ENCODE measurements at regions not wholly inside any gene's neighbourhood (a gene's known extent, or its start where the extent isn't known, plus 50 kb on each side); places are given as distances from the start of the nearest gene placed in this dataset.

DNA sequence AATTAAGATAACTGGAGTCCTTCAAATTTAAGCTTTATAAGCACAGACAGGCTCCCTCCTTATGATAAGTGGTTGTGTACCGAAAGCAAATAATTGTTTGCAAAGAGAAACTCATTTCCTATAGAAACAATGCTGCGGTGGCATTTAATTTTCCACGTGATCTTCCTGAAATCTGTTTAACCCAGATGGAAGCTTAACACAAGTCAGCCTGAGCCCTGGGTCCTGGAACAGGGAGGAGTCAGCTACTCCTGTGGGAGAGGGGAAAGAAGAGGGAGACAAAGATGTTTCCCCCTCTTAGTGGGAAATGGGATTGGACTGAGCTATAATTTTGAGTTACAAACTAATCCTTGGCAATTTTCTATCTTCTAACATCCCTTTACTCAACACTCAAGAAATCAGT, 136.5 kb downstream of the ELOVL4 start:
- Histone ChIP-seq H3K27me3 (ENCODE audit: control insufficient read depth, extremely low read depth, insufficient read depth, low read length) (no peaks in the 10 kb centered on the region), H3K4me2 (ENCODE audit: control insufficient read depth, extremely low read depth, insufficient read depth, low read depth, low read length) (no peak overlapping the region), H2AFZ (ENCODE audit: control insufficient read depth, low read length) (no peak overlapping the region), H4K20me1 (ENCODE audit: control insufficient read depth, extremely low read depth, insufficient read depth, low read length) (no peaks in the 10 kb centered on the region), H3K4me1 (ENCODE audit: control insufficient read depth, extremely low read depth, insufficient read depth, low read length) (no peaks in the 10 kb centered on the region), H3K27ac (ENCODE audit: control insufficient read depth, insufficient read depth, low read length) (no peak overlapping the region), H3K36me3 (ENCODE audit: control insufficient read depth in 2 of 2, extremely low read depth in 1 of 2, insufficient read depth in 2 of 2, low read length in 2 of 2) (no peaks in the 10 kb centered on the region), H3K9me3 (ENCODE audit: control insufficient read depth, low read depth, low read length) (no peaks in the 10 kb centered on the region), H3K9ac (ENCODE audit: control insufficient read depth, extremely low read depth, insufficient read depth, low read length) (no peak overlapping the region), H3K4me3 (ENCODE audit: control insufficient read depth in 2 of 3, extremely low read depth in 1 of 3, insufficient read depth in 2 of 3, low read depth in 1 of 3, low read length in 3 of 3) (no peak overlapping the region), H3K79me2 (ENCODE audit: control insufficient read depth, insufficient read depth, low read length) (no peaks in the 10 kb centered on the region), H3K9me1 (ENCODE audit: control insufficient read depth, extremely low read depth, insufficient read depth, low read length) (no peaks in the 10 kb centered on the region)
- TF ChIP-seq EZH2 (IDR thresholded peaks at IDR 0.05; ENCODE audit: low read length), result no peak
- TF ChIP-seq, protein P1, sequence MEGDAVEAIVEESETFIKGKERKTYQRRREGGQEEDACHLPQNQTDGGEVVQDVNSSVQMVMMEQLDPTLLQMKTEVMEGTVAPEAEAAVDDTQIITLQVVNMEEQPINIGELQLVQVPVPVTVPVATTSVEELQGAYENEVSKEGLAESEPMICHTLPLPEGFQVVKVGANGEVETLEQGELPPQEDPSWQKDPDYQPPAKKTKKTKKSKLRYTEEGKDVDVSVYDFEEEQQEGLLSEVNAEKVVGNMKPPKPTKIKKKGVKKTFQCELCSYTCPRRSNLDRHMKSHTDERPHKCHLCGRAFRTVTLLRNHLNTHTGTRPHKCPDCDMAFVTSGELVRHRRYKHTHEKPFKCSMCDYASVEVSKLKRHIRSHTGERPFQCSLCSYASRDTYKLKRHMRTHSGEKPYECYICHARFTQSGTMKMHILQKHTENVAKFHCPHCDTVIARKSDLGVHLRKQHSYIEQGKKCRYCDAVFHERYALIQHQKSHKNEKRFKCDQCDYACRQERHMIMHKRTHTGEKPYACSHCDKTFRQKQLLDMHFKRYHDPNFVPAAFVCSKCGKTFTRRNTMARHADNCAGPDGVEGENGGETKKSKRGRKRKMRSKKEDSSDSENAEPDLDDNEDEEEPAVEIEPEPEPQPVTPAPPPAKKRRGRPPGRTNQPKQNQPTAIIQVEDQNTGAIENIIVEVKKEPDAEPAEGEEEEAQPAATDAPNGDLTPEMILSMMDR (optimal IDR thresholded peaks at IDR 0.05 in 1 of 3, IDR thresholded peaks at IDR 0.05 in 1 of 3, conservative IDR thresholded peaks at IDR 0.05 in 1 of 3; ENCODE audit: extremely low read depth in 1 of 3, insufficient read depth in 2 of 3, low read length in 3 of 3), result no peak
- FAIRE-seq (no peak), DNase-seq (ENCODE audit: low read depth, low spot score) (no peak)
- dilution Hi-C loops (cut with MboI; ENCODE audit: extremely low pct_ligation_motif_present, low sequenced_read_pairs), result no loop called here

DNA sequence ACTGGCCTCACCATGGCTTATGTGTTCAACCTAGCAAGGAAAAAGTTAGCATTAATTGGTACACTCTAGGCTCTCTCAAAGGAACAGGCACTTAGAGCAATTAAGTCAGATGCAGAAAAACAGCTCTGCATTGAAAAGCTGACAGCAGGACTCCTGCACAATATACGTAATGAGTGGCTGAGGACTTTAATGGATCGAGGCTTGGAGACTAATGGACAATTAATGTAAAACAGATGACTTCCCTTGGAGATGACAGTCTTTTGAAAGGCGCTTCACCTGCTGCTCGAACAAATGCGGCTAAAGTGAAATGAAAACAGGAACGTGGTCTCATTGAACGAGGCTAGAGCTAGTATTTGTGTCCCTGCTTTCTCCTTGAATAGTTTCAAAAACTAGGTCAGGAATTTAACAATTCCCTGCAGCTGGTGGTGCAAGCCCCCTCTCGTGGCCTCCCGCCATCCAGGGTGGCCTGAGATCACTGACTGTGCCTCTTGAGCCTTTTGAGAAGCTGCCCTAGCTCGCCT, 137.1 kb downstream of the ELOVL4 start:
- Histone ChIP-seq H3K4me1 (ENCODE audit: control insufficient read depth, extremely low read depth, insufficient read depth, low read length) (no peaks in the 10 kb centered on the region), H2AFZ (ENCODE audit: control insufficient read depth, low read length) (no peak overlapping the region), H3K27ac (ENCODE audit: control insufficient read depth, insufficient read depth, low read length) (no peak overlapping the region), H3K79me2 (ENCODE audit: control insufficient read depth, insufficient read depth, low read length) (no peaks in the 10 kb centered on the region), H3K27me3 (ENCODE audit: control insufficient read depth, extremely low read depth, insufficient read depth, low read length) (no peaks in the 10 kb centered on the region), H3K9me1 (ENCODE audit: control insufficient read depth, extremely low read depth, insufficient read depth, low read length) (no peaks in the 10 kb centered on the region), H3K36me3 (ENCODE audit: control insufficient read depth in 2 of 2, extremely low read depth in 1 of 2, insufficient read depth in 2 of 2, low read length in 2 of 2) (no peaks in the 10 kb centered on the region), H4K20me1 (ENCODE audit: control insufficient read depth, extremely low read depth, insufficient read depth, low read length) (no peaks in the 10 kb centered on the region), H3K4me2 (ENCODE audit: control insufficient read depth, extremely low read depth, insufficient read depth, low read depth, low read length) (no peak overlapping the region), H3K4me3 (ENCODE audit: control insufficient read depth in 2 of 3, extremely low read depth in 1 of 3, insufficient read depth in 2 of 3, low read depth in 1 of 3, low read length in 3 of 3) (no peak overlapping the region), H3K9ac (ENCODE audit: control insufficient read depth, extremely low read depth, insufficient read depth, low read length) (no peak overlapping the region), H3K9me3 (ENCODE audit: control insufficient read depth, low read depth, low read length) (no peaks in the 10 kb centered on the region)
- TF ChIP-seq EZH2 (IDR thresholded peaks at IDR 0.05; ENCODE audit: low read length), result no peak
- TF ChIP-seq, protein P1 (optimal IDR thresholded peaks at IDR 0.05 in 1 of 3, IDR thresholded peaks at IDR 0.05 in 1 of 3, conservative IDR thresholded peaks at IDR 0.05 in 1 of 3; ENCODE audit: extremely low read depth in 1 of 3, insufficient read depth in 2 of 3, low read length in 3 of 3), result no peak
- dilution Hi-C loops (cut with MboI; ENCODE audit: extremely low pct_ligation_motif_present, low sequenced_read_pairs), result no loop called here
- FAIRE-seq (no peak), DNase-seq (ENCODE audit: low read depth, low spot score) (no peak)

Data from keratinocyte (primary cell).